ENCODE measurements at regions not wholly inside any gene's neighbourhood (a gene's known extent, or its start where the extent isn't known, plus 50 kb on each side); places are given as distances from the start of the nearest gene placed in this dataset.
"Not testable (repeated sequence)": the region's sequence is repeated elsewhere in the genome, so short reads cannot be mapped to it uniquely, and the experiment has no call there.

GRCh38 chr7:142460402-142461117 is 202.7 kb upstream of the PRSS58 start:
- DNase-seq, result no peak

- peak; percentile 32 for DNase-seq
Measured at GRCh38 chr7:142459551-142459963, 201.7 kb upstream of the PRSS58 start.

DNA sequence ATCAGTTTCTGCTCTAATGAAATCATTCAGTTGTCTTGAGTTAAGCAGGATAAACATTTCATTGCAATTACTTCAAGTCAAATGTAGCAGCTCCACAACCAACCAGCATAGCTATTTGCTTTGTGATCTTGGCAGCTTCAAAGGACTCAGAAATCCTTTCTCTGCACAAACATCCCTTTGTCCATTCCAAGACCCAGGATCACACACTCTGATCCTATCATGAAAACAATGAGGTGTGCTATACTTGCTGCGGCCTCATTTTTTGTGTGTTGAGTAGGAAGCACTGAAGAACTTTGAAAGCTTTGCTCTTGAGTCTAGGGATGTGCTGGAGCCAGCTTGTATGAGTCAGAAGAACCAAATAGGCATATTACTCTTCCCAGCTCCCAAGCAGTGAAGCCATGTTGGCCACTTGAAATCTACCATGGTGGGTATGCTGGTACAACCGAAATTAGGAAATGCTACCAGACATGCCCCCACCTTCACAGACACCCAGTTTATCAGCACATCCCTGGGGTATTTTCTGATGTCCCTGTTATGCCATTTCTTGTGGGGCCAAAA is 199.4 kb upstream of the PRSS58 start:
- DNase-seq, result no peak

- DNase-seq, result no peak
Measured at GRCh38 chr7:142455392-142455791, 197.5 kb upstream of the PRSS58 start.

GRCh38 chr7:142454862-142455261 is 197.0 kb upstream of the PRSS58 start:
- peak; percentile 43 for DNase-seq

- no peak for DNase-seq
Measured at GRCh38 chr7:142452791-142453190, 194.9 kb upstream of the PRSS58 start.

- DNase-seq, result no peak
Measured at GRCh38 chr7:142451817-142452216, 194.0 kb upstream of the PRSS58 start.

GRCh38 chr7:142451296-142451695 is 193.4 kb upstream of the PRSS58 start:
- DNase-seq, result no peak

- no peak for DNase-seq
Measured at GRCh38 chr7:142450695-142451094, 192.8 kb upstream of the PRSS58 start.

DNA sequence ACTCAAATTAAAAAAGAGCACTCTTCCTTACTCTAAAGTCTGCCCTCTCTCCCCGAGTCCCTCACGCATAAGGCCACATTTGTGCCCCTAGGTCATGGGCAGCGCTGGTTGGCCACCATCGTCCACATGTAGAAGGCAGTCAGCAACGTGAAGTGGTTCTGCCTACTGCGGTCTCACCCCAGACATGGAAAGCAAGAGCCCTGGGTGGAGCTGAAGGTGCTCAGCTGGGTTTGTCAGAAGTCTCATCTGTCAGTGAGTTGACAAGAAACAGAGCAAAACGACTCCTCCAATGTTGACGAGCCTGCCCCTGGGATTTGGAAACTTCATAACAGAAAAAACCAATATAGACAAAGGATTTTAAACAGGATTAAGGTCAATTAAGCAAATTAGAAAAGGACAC is 192.3 kb upstream of the PRSS58 start:
- DNase-seq, result no peak

- not testable (repeated sequence) for DNase-seq
Measured at GRCh38 chr7:142448857-142449256, 191.0 kb upstream of the PRSS58 start.

GRCh38 chr7:142447762-142448161 is 189.9 kb upstream of the PRSS58 start:
- no peak for DNase-seq

GRCh38 chr7:142445019-142445686 is 187.3 kb upstream of the PRSS58 start:
- DNase-seq, result peak; percentile 55

DNA sequence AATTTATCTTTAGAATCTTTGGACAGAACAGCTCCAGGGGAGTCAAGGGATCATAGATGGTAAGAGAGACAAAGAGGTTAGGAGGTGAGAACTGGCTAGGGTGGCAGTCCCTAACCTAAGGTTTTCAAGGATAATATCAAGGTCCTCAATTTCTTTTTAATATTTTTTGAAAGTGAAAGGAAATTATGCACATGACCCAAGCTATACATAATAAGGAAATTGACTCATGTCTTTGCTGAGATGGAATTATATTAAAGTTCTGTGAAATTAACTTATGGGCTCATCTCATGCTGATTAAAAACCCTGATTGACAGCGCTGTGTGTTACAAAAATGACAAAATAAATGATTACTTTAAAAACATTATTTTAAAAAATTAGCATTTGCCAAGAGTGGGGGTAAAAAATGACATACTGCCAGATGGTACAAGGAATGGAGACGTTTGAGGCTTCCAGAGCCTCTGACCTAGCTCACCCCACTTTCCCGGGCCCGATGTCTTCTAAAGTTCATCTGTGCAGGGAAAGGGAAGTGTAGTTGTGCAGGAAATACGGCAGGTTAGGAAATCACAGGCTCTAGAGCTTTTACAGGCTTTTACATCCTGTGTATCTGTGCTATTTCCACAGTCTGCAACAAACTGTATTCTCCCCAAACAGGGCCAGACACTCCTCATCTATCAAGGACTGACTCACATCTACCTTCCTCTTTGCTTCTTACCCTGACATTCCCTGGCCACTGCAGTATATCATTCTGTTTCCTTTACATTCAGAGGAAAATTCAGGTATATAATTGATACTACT is 185.6 kb upstream of the PRSS58 start:
- no peak for DNase-seq

- no peak for DNase-seq
Measured at GRCh38 chr7:142442396-142442795, 184.5 kb upstream of the PRSS58 start.

DNA sequence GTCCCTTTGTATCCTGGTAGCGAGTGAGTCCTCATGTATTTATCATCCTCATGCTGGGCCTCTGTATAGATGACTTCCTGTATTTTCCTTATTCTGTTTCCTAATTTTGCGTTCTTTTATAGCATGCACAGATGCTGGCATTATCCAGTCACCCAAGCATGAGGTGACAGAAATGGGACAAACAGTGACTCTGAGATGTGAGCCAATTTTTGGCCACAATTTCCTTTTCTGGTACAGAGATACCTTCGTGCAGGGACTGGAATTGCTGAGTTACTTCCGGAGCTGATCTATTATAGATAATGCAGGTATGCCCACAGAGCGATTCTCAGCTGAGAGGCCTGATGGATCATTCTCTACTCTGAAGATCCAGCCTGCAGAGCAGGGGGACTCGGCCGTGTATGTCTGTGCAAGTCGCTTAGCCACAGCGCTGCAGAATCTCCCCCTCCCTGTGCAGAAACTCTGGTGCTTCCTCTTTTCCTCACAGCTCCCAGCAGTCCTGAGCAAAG is 183.1 kb upstream of the PRSS58 start:
- no peak for DNase-seq

DNA sequence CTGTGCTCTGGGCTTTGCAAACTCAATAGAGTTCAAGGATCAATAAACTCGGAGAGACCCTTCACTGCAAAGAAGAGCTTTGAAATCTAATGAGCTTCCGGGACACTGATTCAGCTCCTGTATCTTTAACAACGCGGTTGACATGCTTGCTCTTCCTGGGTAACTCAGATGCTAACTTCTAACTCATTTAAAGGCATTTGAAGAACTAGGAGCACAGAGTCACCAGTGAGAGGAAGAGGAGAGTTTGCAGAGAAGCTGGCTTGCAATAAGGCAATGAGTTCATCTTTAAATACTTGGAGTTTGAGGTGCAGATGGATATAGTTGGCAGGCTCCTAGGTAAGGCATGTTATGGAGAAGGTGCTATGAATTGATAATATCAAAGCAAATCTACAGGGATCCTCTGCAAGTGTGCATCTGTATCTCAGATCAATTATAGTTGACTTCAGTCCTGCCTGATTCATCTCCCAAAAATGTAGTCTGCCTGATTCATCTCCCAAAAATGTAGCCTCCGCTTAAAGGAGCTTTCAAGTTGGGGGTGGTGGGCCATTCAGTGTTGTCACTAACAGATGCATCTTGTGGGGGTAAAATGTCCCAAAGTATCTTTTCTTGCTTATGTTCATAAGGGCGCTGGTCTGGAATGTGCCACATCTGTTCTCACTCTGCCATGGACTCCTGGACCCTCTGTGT is 182.5 kb upstream of the PRSS58 start:
- no peak for DNase-seq

DNA sequence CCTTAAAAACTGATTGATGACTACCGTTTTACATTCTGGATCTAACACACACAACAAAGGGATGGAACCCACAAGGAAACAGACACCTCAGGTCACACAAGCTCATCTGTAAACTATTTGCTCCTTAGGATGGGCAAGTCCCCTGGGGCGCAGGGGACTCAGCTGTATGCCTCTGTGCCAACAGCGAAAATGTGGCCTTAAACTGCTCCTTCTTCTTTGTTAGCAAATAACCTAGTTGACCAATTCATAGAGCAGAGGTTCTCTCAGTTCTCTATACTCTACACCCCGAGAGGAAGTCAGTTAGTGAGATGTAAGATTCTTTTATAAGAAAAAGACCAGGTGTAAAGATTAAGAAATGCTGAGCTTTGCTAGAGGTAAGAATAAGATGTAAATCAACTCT is 181.9 kb upstream of the PRSS58 start:
- DNase-seq, result no peak

GRCh38 chr7:142438923-142439515 is 181.2 kb upstream of the PRSS58 start:
- no peak for DNase-seq

DNA sequence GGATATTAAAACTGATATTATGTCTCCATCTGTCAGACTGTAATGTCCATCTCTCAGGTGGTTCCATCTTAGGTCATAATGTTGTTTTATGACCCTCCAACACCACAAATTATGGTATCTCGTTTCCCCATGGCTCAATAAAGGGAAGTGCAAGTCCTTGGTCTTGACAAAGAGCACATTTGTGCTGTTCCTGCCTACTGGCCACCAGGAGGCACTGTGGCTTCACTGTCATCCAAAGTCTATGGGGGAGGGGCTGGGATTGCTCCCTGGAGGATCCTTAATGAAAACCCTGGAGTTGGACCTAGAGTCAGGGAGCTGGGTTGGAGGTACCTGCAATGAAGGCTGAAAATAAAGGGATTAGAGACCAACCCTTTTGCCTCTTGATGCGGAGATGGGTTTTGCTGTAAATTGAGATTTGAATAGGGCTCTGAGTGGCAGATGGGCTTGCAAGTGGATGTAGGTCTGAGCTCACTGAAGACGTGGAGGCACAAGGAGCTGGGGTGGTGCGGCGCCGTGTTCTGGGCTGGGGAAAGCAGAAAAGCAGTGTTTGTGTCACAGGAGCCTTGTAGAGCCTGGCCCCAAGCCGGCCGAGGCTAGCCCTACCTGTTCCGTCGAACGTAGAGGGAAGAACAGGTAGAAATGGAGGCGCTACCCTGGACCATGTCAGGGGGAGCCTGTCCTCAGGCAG is 180.5 kb upstream of the PRSS58 start:
- DNase-seq, result peak; percentile 39

GRCh38 chr7:142437741-142438140 is 179.9 kb upstream of the PRSS58 start:
- DNase-seq, result no peak

GRCh38 chr7:142436601-142437000 is 178.7 kb upstream of the PRSS58 start:
- DNase-seq, result no peak
